BJ (cell line): ENCODE measurements at regions not wholly inside any gene's neighbourhood (a gene's known extent, or its start where the extent isn't known, plus 50 kb on each side); places are given as distances from the start of the nearest gene placed in this dataset.

Experiments used
- CTCF ChIA-PET: fragments of 350-600 bp; formaldehyde crosslinking; extraction: SDS; loops from one replicate; lab custom pipeline; 2021; ENCODE audit warnings: antibody characterized with exemption, inconsistent platforms; lab: Yijun Ruan, JAX
- POLR2A ChIA-PET: fragments of 300-600 bp; sonication (Branson Sonifier 250); formaldehyde crosslinking; extraction: SDS; loops from one replicate; lab custom pipeline; 2021; ENCODE audit warnings: antibody characterized with exemption; lab: Charles Lee
- DNase-seq: peaks from one replicate; pipeline ENCODE4 v3.0.0-alpha.2; 2011; ENCODE audit warnings: low read depth
- H3K27me3 ChIP-seq: 2 replicates; pipeline ENCODE4 v1.6.0; 2011; ENCODE audit warnings: low read length; ENCODE audit not compliant: control insufficient read depth, insufficient read depth
- H3K36me3 ChIP-seq: 2 replicates; pipeline ENCODE4 v1.5.1; 2011; ENCODE audit warnings: low read length; ENCODE audit not compliant: control insufficient read depth, insufficient read depth
- H3K4me3 ChIP-seq: 2 replicates; pipeline ENCODE4 v1.5.1; 2011; ENCODE audit warnings: low read depth, mild to moderate bottlenecking, control low read depth, low read length
- TF ChIP-seq, protein P1 (sequence below): IDR thresholded peaks from 2 replicates; pipeline ENCODE4 v1.5.1; 2011; ENCODE audit warnings: low read depth, mild to moderate bottlenecking, control low read depth, inconsistent platforms, low read length, moderate library complexity; ENCODE audit not compliant: insufficient read depth

DNA sequence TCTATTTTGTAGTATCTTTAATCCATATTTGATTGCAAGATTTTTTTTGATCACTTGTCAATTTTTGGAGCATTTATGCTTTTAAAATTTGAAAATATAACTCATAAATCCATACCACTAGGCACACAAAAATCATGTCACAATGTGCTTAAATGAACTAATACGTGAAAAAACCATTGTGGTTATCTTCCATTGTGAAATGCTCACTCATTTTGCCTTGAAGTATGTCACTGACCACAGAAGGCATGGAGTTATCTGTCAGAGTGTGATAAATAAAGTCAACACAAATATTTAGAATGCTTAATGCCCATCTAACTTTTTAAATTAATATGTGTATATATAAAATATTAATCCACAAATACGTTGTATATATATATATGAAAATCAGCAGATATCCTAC is 347.2 kb downstream of the PTPRC start:
- POLR2A ChIA-PET: no interaction called here
- CTCF ChIA-PET: no interaction called here
- no peaks in the 10 kb centered on the region for H3K27me3 ChIP-seq
- TF ChIP-seq, protein P1, sequence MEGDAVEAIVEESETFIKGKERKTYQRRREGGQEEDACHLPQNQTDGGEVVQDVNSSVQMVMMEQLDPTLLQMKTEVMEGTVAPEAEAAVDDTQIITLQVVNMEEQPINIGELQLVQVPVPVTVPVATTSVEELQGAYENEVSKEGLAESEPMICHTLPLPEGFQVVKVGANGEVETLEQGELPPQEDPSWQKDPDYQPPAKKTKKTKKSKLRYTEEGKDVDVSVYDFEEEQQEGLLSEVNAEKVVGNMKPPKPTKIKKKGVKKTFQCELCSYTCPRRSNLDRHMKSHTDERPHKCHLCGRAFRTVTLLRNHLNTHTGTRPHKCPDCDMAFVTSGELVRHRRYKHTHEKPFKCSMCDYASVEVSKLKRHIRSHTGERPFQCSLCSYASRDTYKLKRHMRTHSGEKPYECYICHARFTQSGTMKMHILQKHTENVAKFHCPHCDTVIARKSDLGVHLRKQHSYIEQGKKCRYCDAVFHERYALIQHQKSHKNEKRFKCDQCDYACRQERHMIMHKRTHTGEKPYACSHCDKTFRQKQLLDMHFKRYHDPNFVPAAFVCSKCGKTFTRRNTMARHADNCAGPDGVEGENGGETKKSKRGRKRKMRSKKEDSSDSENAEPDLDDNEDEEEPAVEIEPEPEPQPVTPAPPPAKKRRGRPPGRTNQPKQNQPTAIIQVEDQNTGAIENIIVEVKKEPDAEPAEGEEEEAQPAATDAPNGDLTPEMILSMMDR: no peak
- no peaks in the 10 kb centered on the region for H3K36me3 ChIP-seq
- no peak overlapping the region for H3K4me3 ChIP-seq
- DNase-seq: no peak

DNA sequence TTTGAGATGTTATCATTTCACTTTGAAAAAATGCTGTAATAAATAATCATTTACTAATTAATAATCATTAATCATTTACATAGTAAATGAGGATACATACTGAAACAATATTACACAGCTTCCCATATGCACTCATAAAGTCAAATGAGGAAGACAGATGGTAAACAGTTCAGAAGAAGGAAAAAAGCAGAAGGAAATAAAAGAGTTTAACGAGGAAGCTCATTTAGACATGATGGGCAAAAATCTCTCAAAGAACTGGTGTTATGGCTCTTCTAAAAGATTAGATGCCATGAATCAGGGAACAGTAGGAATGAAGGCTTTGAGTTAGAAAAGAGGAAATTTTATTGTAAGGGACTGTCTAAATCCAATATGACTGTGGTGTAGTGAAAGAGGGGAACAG is 347.6 kb downstream of the PTPRC start:
- TF ChIP-seq, protein P1: no peak
- no peak for DNase-seq
- Histone ChIP-seq H3K27me3 (no peaks in the 10 kb centered on the region), H3K36me3 (no peaks in the 10 kb centered on the region), H3K4me3 (no peak overlapping the region)
- ChIA-PET CTCF (no interaction called here), POLR2A (no interaction called here)

DNA sequence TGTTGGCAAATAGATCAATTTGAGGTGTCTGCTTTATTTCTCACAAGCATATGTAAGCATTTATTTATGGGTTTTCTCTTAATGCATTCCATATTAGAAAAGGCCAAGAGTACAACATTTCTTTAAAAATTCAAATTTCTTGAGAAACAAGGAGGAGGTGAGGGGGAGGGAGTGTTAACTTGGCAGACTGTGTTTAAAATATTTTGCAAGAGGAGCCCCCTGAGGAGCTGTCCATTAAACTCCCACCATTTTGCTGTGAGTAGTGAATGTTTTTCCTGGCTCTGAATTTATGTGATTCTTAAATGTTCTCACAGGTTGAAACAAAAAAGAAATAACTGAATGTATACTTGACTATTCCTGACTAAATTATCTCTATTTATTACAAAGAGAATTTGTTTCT is 363.8 kb downstream of the PTPRC start:
- no peaks in the 10 kb centered on the region for H3K27me3 ChIP-seq
- DNase-seq: no peak
- ChIA-PET CTCF (no interaction called here), POLR2A (no interaction called here)
- no peak overlapping the region for H3K4me3 ChIP-seq
- no peaks in the 10 kb centered on the region for H3K36me3 ChIP-seq
- TF ChIP-seq, protein P1: no peak

DNA sequence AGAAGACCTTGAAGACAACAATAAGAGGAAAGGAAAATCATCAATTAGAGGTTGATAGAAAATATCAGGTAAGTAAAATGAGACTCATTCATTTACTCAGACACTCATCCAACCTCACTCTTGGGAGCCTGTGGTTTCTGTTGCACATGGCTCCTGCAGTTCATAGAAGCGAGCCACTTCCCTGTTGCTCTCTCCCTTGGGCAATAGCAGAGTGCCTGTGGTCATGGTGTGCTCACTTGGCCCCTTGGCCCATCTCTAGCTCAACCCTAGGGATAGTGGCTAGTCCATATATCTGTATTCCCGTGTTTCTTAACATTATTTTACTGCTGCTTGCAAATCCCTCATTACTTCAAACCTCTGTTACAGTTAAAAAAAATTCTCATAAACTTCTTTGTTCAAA is 368.6 kb downstream of the PTPRC start:
- ChIA-PET POLR2A (no interaction called here), CTCF (no interaction called here)
- TF ChIP-seq, protein P1: no peak

DNA sequence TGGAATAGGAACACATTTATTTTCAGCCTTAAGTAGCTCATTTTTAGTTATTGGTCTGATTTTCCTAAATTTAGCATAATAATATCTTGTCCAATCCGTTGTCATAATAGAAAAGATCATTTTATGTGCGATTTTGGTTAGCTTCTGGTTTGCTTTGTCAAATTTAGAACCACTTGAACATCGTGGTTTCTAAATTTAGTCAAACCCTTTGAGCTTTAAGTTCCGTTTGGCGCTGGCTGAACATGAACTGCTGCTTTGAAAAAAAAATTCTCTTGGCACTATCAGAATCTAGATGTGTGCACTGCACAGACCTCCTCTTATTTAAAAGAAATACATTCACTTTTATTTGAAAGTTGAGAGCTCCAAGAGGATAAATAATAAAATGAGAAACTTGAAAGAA is 370.6 kb downstream of the PTPRC start:
- Histone ChIP-seq H3K36me3 (no peaks in the 10 kb centered on the region), H3K27me3 (no peaks in the 10 kb centered on the region), H3K4me3 (no peak overlapping the region)
- no peak for DNase-seq
- CTCF ChIA-PET: interaction anchor here (0.6 to 1.8 kb wide), 2 partner anchors 10 to 73 kb away, joined by 3 to 4 read pairs; no protein-coding TSS in a partner anchor
- POLR2A ChIA-PET: no interaction called here
- TF ChIP-seq, protein P1: no peak

More for the DNA sequence above, 368.6 kb downstream of the PTPRC start:
- Histone ChIP-seq H3K4me3 (no peak overlapping the region), H3K36me3 (no peaks in the 10 kb centered on the region), H3K27me3 (no peaks in the 10 kb centered on the region)
- no peak for DNase-seq
